Activated T-cell treated with anti-CD3 and anti-CD28 coated beads, Interleukin-2, amount 50 U/mL, for 24 hours (primary cell): ENCODE measurements at regions not wholly inside any gene's neighbourhood (a gene's known extent, or its start where the extent isn't known, plus 50 kb on each side); places are given as distances from the start of the nearest gene placed in this dataset.

Experiments
- DNase-seq: peaks from one replicate; pipeline ENCODE4 v3.0.0-alpha.2; 2020
- H3K27ac Mint-ChIP-seq: 2 replicates; pipeline ENCODE4 v1.8.0; 2020; ENCODE audit warnings: mild to moderate bottlenecking, mixed read lengths
- H3K27me3 Mint-ChIP-seq: 2 replicates; pipeline ENCODE4 v1.8.0; 2020; ENCODE audit warnings: mixed read lengths
- H3K36me3 Mint-ChIP-seq: 2 replicates; pipeline ENCODE4 v1.8.0; 2020; ENCODE audit warnings: low read depth, mixed read lengths
- H3K4me1 Mint-ChIP-seq: 2 replicates; pipeline ENCODE4 v1.8.0; 2020; ENCODE audit warnings: low read depth, mixed read lengths
- H3K4me3 Mint-ChIP-seq: 2 replicates; pipeline ENCODE4 v1.8.0; 2020; ENCODE audit warnings: mild to moderate bottlenecking, moderate library complexity, mixed read lengths
- H3K9me3 Mint-ChIP-seq: 2 replicates; pipeline ENCODE4 v1.8.0; 2020; ENCODE audit warnings: mixed read lengths

DNA sequence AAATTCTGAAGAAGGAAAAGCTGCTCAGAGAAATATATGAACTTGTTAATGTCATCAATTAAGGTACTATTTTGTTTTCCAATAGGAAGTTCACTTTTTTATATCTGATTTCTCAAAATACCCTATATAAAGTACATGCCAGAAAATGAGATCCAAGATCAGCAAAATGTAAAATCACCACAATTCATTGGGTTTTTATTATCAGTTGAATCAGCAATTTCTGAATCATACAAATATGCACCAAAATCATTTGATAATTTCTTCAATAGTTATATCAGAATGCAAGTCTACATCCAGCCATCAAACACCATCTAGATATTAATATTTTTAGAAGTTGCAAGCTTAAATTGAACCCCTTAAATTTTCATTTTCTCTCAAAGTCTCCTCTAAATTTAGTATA lies 1293.4 kb upstream of the NCAM2 start:
- DNase-seq, result no peak
- Mint-ChIP-seq H3K27me3 (no peaks in the 10 kb centered on the region), H3K27ac (no peak overlapping the region), H3K36me3 (no peaks in the 10 kb centered on the region), H3K4me1 (no peaks in the 10 kb centered on the region), H3K9me3 (peaks cover 10% of the 10 kb centered on the region), H3K4me3 (no peak overlapping the region)

DNA sequence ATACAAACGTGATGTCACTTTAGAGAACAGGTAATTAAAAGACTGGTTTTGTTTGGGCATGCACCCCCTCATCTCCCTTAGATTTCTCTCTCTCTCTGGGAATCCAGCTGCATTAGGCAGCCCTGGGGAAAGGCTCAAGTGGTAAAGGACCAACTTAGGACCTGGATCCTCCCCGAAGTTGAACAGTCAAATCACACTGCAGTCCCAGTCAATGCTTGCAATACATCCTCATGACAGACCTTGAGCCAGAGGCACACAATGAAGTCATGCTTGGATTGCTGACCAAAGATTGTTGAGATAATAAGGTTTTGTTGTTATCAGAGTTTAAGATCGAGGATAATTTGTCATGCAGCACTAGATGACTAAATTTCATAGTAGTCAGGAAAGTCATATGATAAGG lies 1285.8 kb upstream of the NCAM2 start:
- no peaks in the 10 kb centered on the region for H3K36me3 Mint-ChIP-seq
- no peaks in the 10 kb centered on the region for H3K27me3 Mint-ChIP-seq
- no peaks in the 10 kb centered on the region for H3K4me1 Mint-ChIP-seq
- peaks cover 19% of the 10 kb centered on the region for H3K9me3 Mint-ChIP-seq
- H3K27ac Mint-ChIP-seq, result no peak overlapping the region
- H3K4me3 Mint-ChIP-seq, result no peak overlapping the region
- no peak for DNase-seq

DNA sequence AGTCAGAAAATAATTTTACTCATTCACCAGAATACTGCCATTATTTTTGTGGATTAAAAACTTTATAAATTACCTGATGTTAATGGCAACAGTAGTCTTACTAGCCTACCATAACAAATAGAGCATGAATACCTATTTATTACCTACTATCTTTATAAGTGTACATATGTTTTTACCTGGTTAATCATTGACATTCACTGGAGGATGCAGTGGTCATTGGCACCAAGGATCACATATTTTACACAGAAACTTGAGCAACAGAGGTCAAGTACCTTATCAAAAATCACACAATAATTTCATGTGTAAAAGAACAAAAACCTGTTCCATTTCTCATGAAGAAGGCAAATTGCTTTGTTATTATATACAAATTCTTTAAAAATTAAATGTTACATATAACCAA lies 1284.9 kb upstream of the NCAM2 start:
- Mint-ChIP-seq H3K4me1 (no peaks in the 10 kb centered on the region), H3K9me3 (peaks cover 19% of the 10 kb centered on the region), H3K4me3 (no peak overlapping the region), H3K36me3 (no peaks in the 10 kb centered on the region), H3K27me3 (no peaks in the 10 kb centered on the region), H3K27ac (no peak overlapping the region)
- DNase-seq, result no peak

- Mint-ChIP-seq H3K9me3 (peaks cover 10% of the 10 kb centered on the region), H3K27ac (no peak overlapping the region), H3K4me1 (no peaks in the 10 kb centered on the region), H3K27me3 (no peaks in the 10 kb centered on the region), H3K4me3 (no peak overlapping the region), H3K36me3 (no peaks in the 10 kb centered on the region)
- no peak for DNase-seq
Measured at GRCh38 chr21:19724081-19724480, 1274.1 kb upstream of the NCAM2 start.

GRCh38 chr21:19731251-19731650 lies 1267.0 kb upstream of the NCAM2 start:
- Mint-ChIP-seq H3K4me3 (no peak overlapping the region), H3K9me3 (peaks cover 9% of the 10 kb centered on the region), H3K27ac (no peak overlapping the region), H3K27me3 (no peaks in the 10 kb centered on the region), H3K36me3 (no peaks in the 10 kb centered on the region), H3K4me1 (no peaks in the 10 kb centered on the region)
- DNase-seq, result no peak

DNA sequence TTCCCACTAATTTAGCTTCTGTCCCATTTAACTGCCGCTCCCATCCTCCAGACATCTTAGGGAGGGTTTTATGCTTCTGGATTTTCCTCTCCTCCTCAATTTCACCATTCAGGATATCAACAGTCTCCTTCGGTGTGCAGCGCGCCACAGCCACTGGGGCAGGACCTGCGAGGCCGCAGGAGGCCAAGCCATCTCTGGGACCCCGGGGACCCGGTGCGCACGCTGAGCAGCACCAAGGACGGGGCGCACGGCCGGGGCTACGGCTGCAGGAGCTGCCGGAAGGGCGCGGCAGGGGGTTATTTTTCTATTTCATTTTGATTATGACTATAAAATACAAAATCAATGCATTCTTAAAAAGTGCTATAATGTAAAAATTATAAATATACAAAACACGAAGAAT lies 1238.4 kb upstream of the NCAM2 start:
- Mint-ChIP-seq H3K9me3 (peaks cover 10% of the 10 kb centered on the region), H3K27me3 (no peaks in the 10 kb centered on the region), H3K36me3 (no peaks in the 10 kb centered on the region), H3K4me1 (no peaks in the 10 kb centered on the region), H3K4me3 (no peak overlapping the region), H3K27ac (no peak overlapping the region)
- no peak for DNase-seq

DNA sequence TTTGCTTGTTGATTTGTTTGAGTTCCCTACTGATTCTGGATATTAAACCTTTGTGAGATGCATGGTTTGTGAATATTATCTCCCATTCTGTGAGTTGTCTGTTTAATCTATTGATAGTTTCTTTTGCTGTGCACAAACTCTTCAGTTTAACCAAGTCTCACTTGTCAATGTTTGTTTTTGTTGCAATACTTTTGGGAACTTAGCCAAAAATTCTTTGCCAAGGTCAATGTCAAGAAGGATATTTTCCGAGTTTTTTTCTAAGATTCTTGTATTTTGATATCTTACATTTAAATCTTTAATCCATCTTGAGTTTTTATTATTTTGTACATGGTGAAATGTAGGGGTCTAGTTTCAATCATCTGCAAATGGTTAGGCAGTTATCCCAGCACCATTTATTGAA lies 1230.7 kb upstream of the NCAM2 start:
- peaks cover 4% of the 10 kb centered on the region for H3K9me3 Mint-ChIP-seq
- no peak for DNase-seq

DNA sequence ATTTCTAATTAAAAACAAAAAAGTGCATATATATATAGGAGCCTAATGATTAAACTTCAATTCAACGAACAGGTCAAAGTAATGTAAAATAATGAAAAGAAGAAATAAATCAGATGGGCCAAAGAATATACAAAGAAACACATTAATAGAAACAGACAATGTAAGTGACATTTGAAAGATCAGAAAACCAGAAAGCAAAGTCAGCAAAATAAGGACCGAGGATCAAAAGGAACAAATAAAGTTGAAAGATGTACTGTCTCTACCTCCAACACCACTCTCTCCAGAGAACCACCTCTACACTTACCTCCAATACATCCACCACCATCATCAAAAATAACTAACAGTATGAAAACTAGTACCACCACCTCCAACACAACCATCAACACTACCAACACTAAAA lies 1226.3 kb upstream of the NCAM2 start:
- no peak overlapping the region for H3K27ac Mint-ChIP-seq
- H3K4me1 Mint-ChIP-seq, result no peaks in the 10 kb centered on the region
- no peaks in the 10 kb centered on the region for H3K27me3 Mint-ChIP-seq
- no peak for DNase-seq
- no peak overlapping the region for H3K4me3 Mint-ChIP-seq
- H3K36me3 Mint-ChIP-seq, result no peaks in the 10 kb centered on the region
- peaks cover 7% of the 10 kb centered on the region for H3K9me3 Mint-ChIP-seq

More for the DNA sequence above, 1230.7 kb upstream of the NCAM2 start:
- Mint-ChIP-seq H3K4me1 (no peaks in the 10 kb centered on the region), H3K27ac (no peak overlapping the region), H3K27me3 (no peaks in the 10 kb centered on the region), H3K4me3 (no peak overlapping the region), H3K36me3 (no peaks in the 10 kb centered on the region)

DNA sequence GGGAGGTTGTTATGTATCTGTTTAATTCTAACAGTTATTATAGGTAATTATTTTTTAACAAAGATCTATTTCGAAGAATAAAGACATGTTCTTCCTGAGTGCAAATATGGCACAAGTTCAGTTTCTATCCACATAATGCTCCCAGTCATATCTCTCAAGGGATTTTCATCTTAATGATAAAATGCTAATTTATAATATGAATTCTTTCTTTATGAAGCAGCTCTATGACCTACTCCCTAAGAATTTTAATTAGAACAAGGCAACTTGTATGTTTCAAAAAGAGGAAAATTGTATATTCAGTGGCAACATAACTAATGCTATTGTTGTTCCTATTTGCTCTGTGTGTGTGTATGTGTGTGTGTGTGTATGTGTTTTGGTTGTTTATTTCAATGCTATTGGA lies 1222.1 kb upstream of the NCAM2 start:
- H3K36me3 Mint-ChIP-seq, result no peaks in the 10 kb centered on the region
- H3K27me3 Mint-ChIP-seq, result no peaks in the 10 kb centered on the region
- H3K9me3 Mint-ChIP-seq, result peaks cover 14% of the 10 kb centered on the region
- H3K27ac Mint-ChIP-seq, result no peak overlapping the region
- no peaks in the 10 kb centered on the region for H3K4me1 Mint-ChIP-seq
- DNase-seq, result no peak
- no peak overlapping the region for H3K4me3 Mint-ChIP-seq

DNA sequence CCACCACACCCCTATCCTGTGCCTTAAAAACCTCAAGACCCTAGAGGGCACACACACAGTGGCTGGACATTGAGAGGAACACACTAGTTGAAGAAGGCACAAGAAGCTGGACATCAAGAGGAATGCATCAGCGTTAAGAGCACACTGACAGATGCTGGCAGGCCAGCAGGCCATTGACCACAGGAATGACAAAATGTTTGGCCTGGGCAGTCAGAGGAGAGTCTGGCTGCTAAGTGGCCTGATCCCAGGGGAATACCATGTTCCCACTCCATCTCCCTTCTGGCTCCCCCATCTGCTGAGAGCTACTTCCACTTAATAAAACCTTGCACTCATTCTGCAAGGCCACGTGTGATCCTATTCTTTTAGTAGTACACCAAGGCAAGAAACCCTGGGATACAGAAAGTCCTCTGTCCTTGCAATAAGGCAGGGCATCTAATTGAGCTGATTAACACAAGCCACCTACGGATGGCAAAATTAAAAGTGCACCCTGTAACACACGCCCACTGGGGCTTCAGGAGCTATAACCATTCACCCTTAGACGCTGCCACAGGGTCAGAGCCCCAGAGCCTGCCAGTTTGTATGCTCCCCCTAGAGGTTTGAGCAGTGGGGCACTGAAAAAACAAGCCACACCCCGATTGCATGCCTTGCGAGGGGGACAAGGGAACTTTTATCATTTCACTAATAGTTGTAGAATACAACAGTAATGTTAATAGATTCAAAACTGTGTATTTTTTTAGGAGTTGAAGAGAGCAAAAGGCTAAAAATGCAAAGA lies 1216.1 kb upstream of the NCAM2 start:
- Mint-ChIP-seq H3K9me3 (peaks cover 27% of the 10 kb centered on the region), H3K4me1 (no peaks in the 10 kb centered on the region), H3K27me3 (no peaks in the 10 kb centered on the region), H3K27ac (no peak overlapping the region), H3K36me3 (no peaks in the 10 kb centered on the region), H3K4me3 (no peak overlapping the region)
- DNase-seq, result no peak

DNA sequence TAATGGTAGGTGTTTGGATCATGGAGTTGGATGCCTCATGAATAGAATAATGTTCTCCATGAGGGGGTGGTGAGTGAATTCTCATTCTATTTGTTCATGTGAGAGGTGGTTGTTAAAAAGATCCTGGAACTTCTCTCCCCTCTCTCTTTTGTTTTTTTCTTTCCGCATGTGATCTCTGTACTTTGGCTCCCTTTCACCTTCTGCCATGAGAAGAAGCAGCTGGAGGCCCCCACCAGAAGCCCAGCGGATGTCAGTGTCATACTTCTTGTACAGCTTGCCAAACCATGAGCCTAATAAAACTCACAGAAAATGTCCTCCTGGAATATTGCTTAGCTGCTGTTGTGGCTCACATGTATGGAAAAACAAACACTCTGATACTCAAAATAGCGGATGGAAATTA lies 1212.3 kb upstream of the NCAM2 start:
- Mint-ChIP-seq H3K36me3 (no peaks in the 10 kb centered on the region), H3K9me3 (peaks cover 15% of the 10 kb centered on the region)
- no peak for DNase-seq

DNA sequence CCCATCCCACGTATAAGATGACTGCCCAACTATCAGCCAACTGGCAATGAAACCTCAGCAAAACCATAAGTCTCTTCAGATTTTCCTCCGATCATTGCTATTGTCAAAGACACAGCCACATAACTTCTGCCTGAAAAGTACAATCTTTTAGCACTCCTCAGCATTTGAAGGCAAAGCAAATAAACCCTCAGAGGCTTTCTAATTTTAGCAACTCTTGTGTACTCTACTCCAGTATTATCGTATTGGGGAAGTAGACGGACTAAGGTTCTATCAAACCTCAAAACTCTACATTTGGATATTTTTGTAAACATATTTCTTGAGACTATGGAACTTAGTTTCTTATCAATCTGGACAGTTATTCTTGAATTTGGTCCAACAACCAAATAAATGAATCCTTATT lies 1206.2 kb upstream of the NCAM2 start:
- H3K4me3 Mint-ChIP-seq, result no peak overlapping the region
- no peaks in the 10 kb centered on the region for H3K36me3 Mint-ChIP-seq
- H3K4me1 Mint-ChIP-seq, result no peaks in the 10 kb centered on the region
- H3K27me3 Mint-ChIP-seq, result no peaks in the 10 kb centered on the region
- no peak for DNase-seq
- peaks cover 4% of the 10 kb centered on the region for H3K9me3 Mint-ChIP-seq
- no peak overlapping the region for H3K27ac Mint-ChIP-seq

More for the DNA sequence above, 1212.3 kb upstream of the NCAM2 start:
- H3K4me1 Mint-ChIP-seq, result no peaks in the 10 kb centered on the region
- no peak overlapping the region for H3K4me3 Mint-ChIP-seq
- H3K27ac Mint-ChIP-seq, result no peak overlapping the region
- H3K27me3 Mint-ChIP-seq, result no peaks in the 10 kb centered on the region

DNA sequence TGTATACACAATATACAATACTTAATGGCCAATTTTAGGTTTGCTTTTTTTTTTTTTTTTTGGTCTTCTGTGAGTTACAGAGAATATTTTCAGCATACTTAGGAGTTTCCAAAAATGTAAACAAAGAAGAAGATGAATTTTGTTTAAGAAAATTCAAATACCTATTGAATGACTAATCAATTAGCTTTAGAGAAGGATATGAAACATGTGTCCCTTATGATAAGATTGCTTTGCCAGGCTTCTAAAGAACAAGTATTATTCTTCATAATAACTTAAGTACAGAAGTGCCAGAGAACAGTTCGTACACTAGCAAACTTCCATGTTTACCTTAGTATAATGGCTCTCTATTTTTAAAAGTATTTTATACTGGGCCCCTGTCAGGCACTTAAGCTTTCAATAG lies 1191.0 kb upstream of the NCAM2 start:
- peaks cover 6% of the 10 kb centered on the region for H3K9me3 Mint-ChIP-seq
- H3K4me1 Mint-ChIP-seq, result no peaks in the 10 kb centered on the region
- DNase-seq, result no peak
- no peak overlapping the region for H3K4me3 Mint-ChIP-seq
- H3K36me3 Mint-ChIP-seq, result no peaks in the 10 kb centered on the region
- H3K27ac Mint-ChIP-seq, result no peak overlapping the region
- no peaks in the 10 kb centered on the region for H3K27me3 Mint-ChIP-seq

GRCh38 chr21:19810779-19811178 lies 1187.4 kb upstream of the NCAM2 start:
- H3K4me3 Mint-ChIP-seq, result no peak overlapping the region
- H3K27me3 Mint-ChIP-seq, result no peaks in the 10 kb centered on the region
- no peaks in the 10 kb centered on the region for H3K4me1 Mint-ChIP-seq
- H3K27ac Mint-ChIP-seq, result no peak overlapping the region
- peaks cover 14% of the 10 kb centered on the region for H3K9me3 Mint-ChIP-seq
- no peak for DNase-seq
- H3K36me3 Mint-ChIP-seq, result no peaks in the 10 kb centered on the region

DNA sequence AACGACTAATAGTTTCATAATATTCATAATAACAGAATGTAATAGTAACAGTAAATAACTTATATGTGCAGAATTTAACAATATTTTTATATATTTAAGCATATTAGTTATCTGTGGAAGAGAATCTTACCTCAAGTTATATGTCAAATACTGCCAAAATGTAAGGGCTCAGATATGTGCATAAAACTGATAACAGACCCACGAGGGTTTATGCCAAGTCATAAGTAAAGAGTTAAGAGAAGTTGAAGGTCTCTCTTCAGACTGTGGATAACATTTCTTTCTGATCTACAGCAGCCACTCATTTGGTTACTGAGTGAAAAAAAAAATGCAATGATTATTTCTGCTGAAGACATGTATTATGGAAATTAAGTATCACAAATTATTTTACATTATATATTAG lies 1167.8 kb upstream of the NCAM2 start:
- DNase-seq, result no peak
- peaks cover 13% of the 10 kb centered on the region for H3K9me3 Mint-ChIP-seq
- H3K4me3 Mint-ChIP-seq, result no peak overlapping the region
- no peak overlapping the region for H3K27ac Mint-ChIP-seq
- H3K27me3 Mint-ChIP-seq, result no peaks in the 10 kb centered on the region
- no peaks in the 10 kb centered on the region for H3K36me3 Mint-ChIP-seq
- no peaks in the 10 kb centered on the region for H3K4me1 Mint-ChIP-seq

DNA sequence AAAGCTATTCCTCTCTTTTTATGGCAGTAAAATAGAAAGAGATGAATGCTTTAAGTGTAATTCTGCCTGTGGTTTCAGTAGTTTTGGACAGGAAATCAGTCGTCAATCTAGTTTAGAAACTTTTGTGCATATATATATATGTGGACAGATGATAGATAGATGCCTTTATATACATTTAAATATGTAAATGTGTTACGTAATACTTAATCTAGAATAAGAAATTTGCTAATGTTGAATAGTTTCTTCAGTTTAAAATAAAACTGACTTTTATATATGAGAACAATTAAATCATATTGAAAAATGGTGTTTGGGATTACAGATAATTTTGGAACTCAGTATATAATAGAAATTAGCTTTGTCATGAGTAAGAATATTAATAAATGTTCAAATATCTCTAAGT lies 1165.7 kb upstream of the NCAM2 start:
- Mint-ChIP-seq H3K27ac (no peak overlapping the region), H3K36me3 (no peaks in the 10 kb centered on the region), H3K9me3 (peaks cover 16% of the 10 kb centered on the region), H3K4me3 (no peak overlapping the region), H3K27me3 (no peaks in the 10 kb centered on the region), H3K4me1 (no peaks in the 10 kb centered on the region)
- DNase-seq, result no peak
